ENCODE measurements at regions not wholly inside any gene's neighbourhood (a gene's known extent, or its start where the extent isn't known, plus 50 kb on each side); places are given as distances from the start of the nearest gene placed in this dataset.

GRCh38 chr20:52913650-52914387 is 58.3 kb upstream of the TSHZ2 start (continued):
- peak; percentile 87; the same call in 1 of the 2 replicates for TF ChIP-seq IKZF5 (CRISPR knock-in tag; IDR thresholded peaks at IDR 0.05)
- peak; percentile 65 for TF ChIP-seq FOSL2 (CRISPR knock-in tag; IDR thresholded peaks at IDR 0.05)
- TF ChIP-seq EED (CRISPR knock-in tag; IDR thresholded peaks at IDR 0.05): no peak
- TF ChIP-seq, protein P1, sequence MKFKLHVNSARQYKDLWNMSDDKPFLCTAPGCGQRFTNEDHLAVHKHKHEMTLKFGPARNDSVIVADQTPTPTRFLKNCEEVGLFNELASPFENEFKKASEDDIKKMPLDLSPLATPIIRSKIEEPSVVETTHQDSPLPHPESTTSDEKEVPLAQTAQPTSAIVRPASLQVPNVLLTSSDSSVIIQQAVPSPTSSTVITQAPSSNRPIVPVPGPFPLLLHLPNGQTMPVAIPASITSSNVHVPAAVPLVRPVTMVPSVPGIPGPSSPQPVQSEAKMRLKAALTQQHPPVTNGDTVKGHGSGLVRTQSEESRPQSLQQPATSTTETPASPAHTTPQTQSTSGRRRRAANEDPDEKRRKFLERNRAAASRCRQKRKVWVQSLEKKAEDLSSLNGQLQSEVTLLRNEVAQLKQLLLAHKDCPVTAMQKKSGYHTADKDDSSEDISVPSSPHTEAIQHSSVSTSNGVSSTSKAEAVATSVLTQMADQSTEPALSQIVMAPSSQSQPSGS (CRISPR knock-in tag; IDR thresholded peaks at IDR 0.05): peak; percentile 48; the same call in 1 of the 2 replicates
- TF ChIP-seq FOXA3 (CRISPR knock-in tag; IDR thresholded peaks at IDR 0.05): peak; percentile 90
- no peak for TF ChIP-seq NBN (conservative IDR thresholded peaks at IDR 0.05)
- peak; percentile 55; the same call in 1 of the 2 replicates for TF ChIP-seq ARNTL (CRISPR knock-in tag; IDR thresholded peaks at IDR 0.05)
- no peak for TF ChIP-seq ZNF296 (CRISPR knock-in tag; conservative IDR thresholded peaks at IDR 0.05)
- TF ChIP-seq CCDC6 (CRISPR knock-in tag; IDR thresholded peaks at IDR 0.05): no peak
- TF ChIP-seq, protein P2, sequence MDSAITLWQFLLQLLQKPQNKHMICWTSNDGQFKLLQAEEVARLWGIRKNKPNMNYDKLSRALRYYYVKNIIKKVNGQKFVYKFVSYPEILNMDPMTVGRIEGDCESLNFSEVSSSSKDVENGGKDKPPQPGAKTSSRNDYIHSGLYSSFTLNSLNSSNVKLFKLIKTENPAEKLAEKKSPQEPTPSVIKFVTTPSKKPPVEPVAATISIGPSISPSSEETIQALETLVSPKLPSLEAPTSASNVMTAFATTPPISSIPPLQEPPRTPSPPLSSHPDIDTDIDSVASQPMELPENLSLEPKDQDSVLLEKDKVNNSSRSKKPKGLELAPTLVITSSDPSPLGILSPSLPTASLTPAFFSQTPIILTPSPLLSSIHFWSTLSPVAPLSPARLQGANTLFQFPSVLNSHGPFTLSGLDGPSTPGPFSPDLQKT (CRISPR knock-in tag; IDR thresholded peaks at IDR 0.05; ENCODE audit: borderline replicate concordance): no peak
- no peak for TF ChIP-seq ATF7-NPFF (CRISPR knock-in tag; IDR thresholded peaks at IDR 0.05; ENCODE audit: low read depth)
- TF ChIP-seq, protein P3, sequence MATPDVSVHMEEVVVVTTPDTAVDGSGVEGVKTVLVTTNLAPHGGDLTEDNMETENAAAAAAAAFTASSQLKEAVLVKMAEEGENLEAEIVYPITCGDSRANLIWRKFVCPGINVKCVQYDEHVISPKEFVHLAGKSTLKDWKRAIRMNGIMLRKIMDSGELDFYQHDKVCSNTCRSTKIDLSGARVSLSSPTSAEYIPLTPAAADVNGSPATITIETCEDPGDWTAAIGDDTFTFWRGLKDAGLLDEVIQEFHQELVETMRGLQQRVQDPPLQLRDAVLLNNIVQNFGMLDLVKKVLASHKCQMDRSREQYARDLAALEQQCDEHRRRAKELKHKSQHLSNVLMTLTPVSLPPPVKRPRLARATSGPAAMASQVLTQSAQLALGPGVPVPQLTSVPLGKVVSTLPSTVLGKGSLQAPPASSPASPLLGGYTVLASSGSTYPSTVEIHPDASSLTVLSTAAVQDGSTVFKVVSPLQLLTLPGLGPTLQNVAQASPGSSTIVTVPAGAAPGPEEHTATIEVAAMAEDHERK (CRISPR knock-in tag; IDR thresholded peaks at IDR 0.05; ENCODE audit: low read depth): no peak
- TF ChIP-seq HINFP (CRISPR knock-in tag; IDR thresholded peaks at IDR 0.05; ENCODE audit: low read depth): no peak
- TF ChIP-seq, protein P4, sequence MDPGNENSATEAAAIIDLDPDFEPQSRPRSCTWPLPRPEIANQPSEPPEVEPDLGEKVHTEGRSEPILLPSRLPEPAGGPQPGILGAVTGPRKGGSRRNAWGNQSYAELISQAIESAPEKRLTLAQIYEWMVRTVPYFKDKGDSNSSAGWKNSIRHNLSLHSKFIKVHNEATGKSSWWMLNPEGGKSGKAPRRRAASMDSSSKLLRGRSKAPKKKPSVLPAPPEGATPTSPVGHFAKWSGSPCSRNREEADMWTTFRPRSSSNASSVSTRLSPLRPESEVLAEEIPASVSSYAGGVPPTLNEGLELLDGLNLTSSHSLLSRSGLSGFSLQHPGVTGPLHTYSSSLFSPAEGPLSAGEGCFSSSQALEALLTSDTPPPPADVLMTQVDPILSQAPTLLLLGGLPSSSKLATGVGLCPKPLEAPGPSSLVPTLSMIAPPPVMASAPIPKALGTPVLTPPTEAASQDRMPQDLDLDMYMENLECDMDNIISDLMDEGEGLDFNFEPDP (CRISPR knock-in tag; conservative IDR thresholded peaks at IDR 0.05): no peak
- TF ChIP-seq ELF4 (CRISPR knock-in tag; IDR thresholded peaks at IDR 0.05; ENCODE audit: borderline replicate concordance): no peak
- TF ChIP-seq ZNF30 (CRISPR knock-in tag; IDR thresholded peaks at IDR 0.05): no peak
- 0 out of 2 replicates have a peak, but pooled peaks have one; percentile 60 for TF ChIP-seq ZNF510 (CRISPR knock-in tag; IDR thresholded peaks at IDR 0.05; ENCODE audit: low read depth)
- no peak for TF ChIP-seq RBM39 (IDR thresholded peaks at IDR 0.05; ENCODE audit: low read depth, low read length, poor library complexity, severe bottlenecking)
- TF ChIP-seq SIN3B (IDR thresholded peaks at IDR 0.05; ENCODE audit: low read length): no peak
- TF ChIP-seq CREB3 (CRISPR knock-in tag; IDR thresholded peaks at IDR 0.05): no peak
